Thyroid gland (tissue), 4 donors: ENCODE measurements at regions not wholly inside any gene's neighbourhood (a gene's known extent, or its start where the extent isn't known, plus 50 kb on each side); places are given as distances from the start of the nearest gene placed in this dataset.

Experiments used
- CTCF ChIP-seq, 6 experiments: fragments of 200-600 bp in 3 of 6; fragments of 450-650 bp in 3 of 6; sonication (generic) in 3 of 6; IDR thresholded peaks; one replicate each; pipeline ENCODE4 v1.5.1; 2016 to 2019; ENCODE audit warnings: antibody characterized with exemption in 6 of 6, mild to moderate bottlenecking in 2 of 6, inconsistent platforms in 1 of 6, moderate library complexity in 1 of 6
- POLR2A ChIP-seq, 2 donors: fragments of 450-650 bp; IDR thresholded peaks; one replicate each; pipeline ENCODE4 v1.6.1; 2017; ENCODE audit warnings: antibody characterized with exemption in 2 of 2, mild to moderate bottlenecking in 2 of 2, moderate library complexity in 1 of 2

GRCh38 chr11:90447618-90448017, 224.8 kb upstream of the CHORDC1 start:
- TF ChIP-seq CTCF (IDR thresholded peaks at IDR 0.05), result no peak
- TF ChIP-seq POLR2A (IDR thresholded peaks at IDR 0.05), result no peak
